ENCODE measurements at regions not wholly inside any gene's neighbourhood (a gene's known extent, or its start where the extent isn't known, plus 50 kb on each side); places are given as distances from the start of the nearest gene placed in this dataset.

- H3K9me3 ChIP-seq (ENCODE audit: control insufficient read depth in 2 of 2, insufficient read depth in 1 of 2, low read length in 1 of 2) = no peaks in the 10 kb centered on the region
- DNase-seq (ENCODE audit: low read depth in 6 of 9, low spot score in 9 of 9) = no peak
- no peak overlapping the region for H3K27ac ChIP-seq (ENCODE audit: low read depth in 1 of 2, low read length in 1 of 2)
- WGBS = 90% methylated on average over 21 of the region's 21 CpGs
- no peaks in the 10 kb centered on the region for H3K4me1 ChIP-seq (ENCODE audit: control insufficient read depth in 2 of 2, insufficient read depth in 2 of 2, low read length in 2 of 2)
- H3K27me3 ChIP-seq (ENCODE audit: control insufficient read depth in 2 of 2, insufficient read depth in 1 of 2, low read length in 1 of 2) = no peaks in the 10 kb centered on the region
- H3K4me3 ChIP-seq (ENCODE audit: low read length in 2 of 2) = no peak overlapping the region
- H3K36me3 ChIP-seq (ENCODE audit: control insufficient read depth in 2 of 2, insufficient read depth in 2 of 2, low read length in 1 of 2) = no peaks in the 10 kb centered on the region
Measured at GRCh38 chr2:120566331-120567035, 169.2 kb upstream of the GLI2 start.

GRCh38 chr2:120567128-120567527 is 168.5 kb upstream of the GLI2 start:
- H3K27ac ChIP-seq (ENCODE audit: low read depth in 1 of 2, low read length in 1 of 2) = no peak overlapping the region
- WGBS = 98% methylated on average over 2 of the region's 2 CpGs
- no peaks in the 10 kb centered on the region for H3K9me3 ChIP-seq (ENCODE audit: control insufficient read depth in 2 of 2, insufficient read depth in 1 of 2, low read length in 1 of 2)
- no peaks in the 10 kb centered on the region for H3K4me1 ChIP-seq (ENCODE audit: control insufficient read depth in 2 of 2, insufficient read depth in 2 of 2, low read length in 2 of 2)
- DNase-seq (ENCODE audit: low read depth in 6 of 9, low spot score in 9 of 9) = no peak
- H3K4me3 ChIP-seq (ENCODE audit: low read length in 2 of 2) = no peak overlapping the region
- H3K27me3 ChIP-seq (ENCODE audit: control insufficient read depth in 2 of 2, insufficient read depth in 1 of 2, low read length in 1 of 2) = peaks cover 0 to 2% of the 10 kb centered on the region in 2 donors
- no peaks in the 10 kb centered on the region for H3K36me3 ChIP-seq (ENCODE audit: control insufficient read depth in 2 of 2, insufficient read depth in 2 of 2, low read length in 1 of 2)

- WGBS = 90% methylated on average over 10 of the region's 10 CpGs
- Histone ChIP-seq H3K9me3 (ENCODE audit: control insufficient read depth in 2 of 2, insufficient read depth in 1 of 2, low read length in 1 of 2) (no peaks in the 10 kb centered on the region), H3K27ac (ENCODE audit: low read depth in 1 of 2, low read length in 1 of 2) (no peak overlapping the region), H3K36me3 (ENCODE audit: control insufficient read depth in 2 of 2, insufficient read depth in 2 of 2, low read length in 1 of 2) (no peaks in the 10 kb centered on the region), H3K27me3 (ENCODE audit: control insufficient read depth in 2 of 2, insufficient read depth in 1 of 2, low read length in 1 of 2) (peaks cover 0 to 6% of the 10 kb centered on the region in 2 donors), H3K4me3 (ENCODE audit: low read length in 2 of 2) (no peak overlapping the region), H3K4me1 (ENCODE audit: control insufficient read depth in 2 of 2, insufficient read depth in 2 of 2, low read length in 2 of 2) (no peaks in the 10 kb centered on the region)
- no peak for DNase-seq (ENCODE audit: low read depth in 6 of 9, low spot score in 9 of 9)
Measured at GRCh38 chr2:120568089-120568974, 167.3 kb upstream of the GLI2 start.

- DNase-seq (ENCODE audit: low read depth in 6 of 9, low spot score in 9 of 9) = no peak
- Histone ChIP-seq H3K36me3 (ENCODE audit: control insufficient read depth in 2 of 2, insufficient read depth in 2 of 2, low read length in 1 of 2) (no peaks in the 10 kb centered on the region), H3K27ac (ENCODE audit: low read depth in 1 of 2, low read length in 1 of 2) (no peak overlapping the region), H3K4me3 (ENCODE audit: low read length in 2 of 2) (no peak overlapping the region), H3K4me1 (ENCODE audit: control insufficient read depth in 2 of 2, insufficient read depth in 2 of 2, low read length in 2 of 2) (no peaks in the 10 kb centered on the region), H3K9me3 (ENCODE audit: control insufficient read depth in 2 of 2, insufficient read depth in 1 of 2, low read length in 1 of 2) (no peaks in the 10 kb centered on the region), H3K27me3 (ENCODE audit: control insufficient read depth in 2 of 2, insufficient read depth in 1 of 2, low read length in 1 of 2) (peaks cover 0 to 9% of the 10 kb centered on the region in 2 donors)
- 36% methylated on average over 3 of the region's 3 CpGs for WGBS
Measured at GRCh38 chr2:120568975-120569268, 166.7 kb upstream of the GLI2 start.

GRCh38 chr2:120570001-120570400 is 165.7 kb upstream of the GLI2 start:
- no peaks in the 10 kb centered on the region for H3K9me3 ChIP-seq (ENCODE audit: control insufficient read depth in 2 of 2, insufficient read depth in 1 of 2, low read length in 1 of 2)
- no peak for DNase-seq (ENCODE audit: low read depth in 6 of 9, low spot score in 9 of 9)
- H3K4me3 ChIP-seq (ENCODE audit: low read length in 2 of 2) = no peak overlapping the region
- 97% methylated on average over 12 of the region's 12 CpGs for WGBS
- H3K4me1 ChIP-seq (ENCODE audit: control insufficient read depth in 2 of 2, insufficient read depth in 2 of 2, low read length in 2 of 2) = no peaks in the 10 kb centered on the region
- no peaks in the 10 kb centered on the region for H3K36me3 ChIP-seq (ENCODE audit: control insufficient read depth in 2 of 2, insufficient read depth in 2 of 2, low read length in 1 of 2)
- no peak overlapping the region for H3K27ac ChIP-seq (ENCODE audit: low read depth in 1 of 2, low read length in 1 of 2)
- peaks cover 0 to 12% of the 10 kb centered on the region in 2 donors for H3K27me3 ChIP-seq (ENCODE audit: control insufficient read depth in 2 of 2, insufficient read depth in 1 of 2, low read length in 1 of 2)

- WGBS = 92% methylated on average over 7 of the region's 7 CpGs
Measured at GRCh38 chr2:120570546-120570945, 165.1 kb upstream of the GLI2 start.

GRCh38 chr2:120571015-120571728 is 164.5 kb upstream of the GLI2 start:
- H3K4me3 ChIP-seq (ENCODE audit: low read length in 2 of 2) = no peak overlapping the region
- WGBS = 92% methylated on average over 6 of the region's 6 CpGs
- no peak overlapping the region for H3K27ac ChIP-seq (ENCODE audit: low read depth in 1 of 2, low read length in 1 of 2)
- H3K4me1 ChIP-seq (ENCODE audit: control insufficient read depth in 2 of 2, insufficient read depth in 2 of 2, low read length in 2 of 2) = no peaks in the 10 kb centered on the region
- no peak for DNase-seq (ENCODE audit: low read depth in 6 of 9, low spot score in 9 of 9)
- H3K36me3 ChIP-seq (ENCODE audit: control insufficient read depth in 2 of 2, insufficient read depth in 2 of 2, low read length in 1 of 2) = no peaks in the 10 kb centered on the region
- H3K27me3 ChIP-seq (ENCODE audit: control insufficient read depth in 2 of 2, insufficient read depth in 1 of 2, low read length in 1 of 2) = peaks cover 2 to 20% of the 10 kb centered on the region in 2 donors
- no peaks in the 10 kb centered on the region for H3K9me3 ChIP-seq (ENCODE audit: control insufficient read depth in 2 of 2, insufficient read depth in 1 of 2, low read length in 1 of 2)

More at GRCh38 chr2:120570546-120570945, 165.1 kb upstream of the GLI2 start:
- H3K9me3 ChIP-seq (ENCODE audit: control insufficient read depth in 2 of 2, insufficient read depth in 1 of 2, low read length in 1 of 2) = no peaks in the 10 kb centered on the region
- no peak overlapping the region for H3K4me3 ChIP-seq (ENCODE audit: low read length in 2 of 2)
- H3K36me3 ChIP-seq (ENCODE audit: control insufficient read depth in 2 of 2, insufficient read depth in 2 of 2, low read length in 1 of 2) = no peaks in the 10 kb centered on the region
- no peaks in the 10 kb centered on the region for H3K4me1 ChIP-seq (ENCODE audit: control insufficient read depth in 2 of 2, insufficient read depth in 2 of 2, low read length in 2 of 2)
- peaks cover 0 to 14% of the 10 kb centered on the region in 2 donors for H3K27me3 ChIP-seq (ENCODE audit: control insufficient read depth in 2 of 2, insufficient read depth in 1 of 2, low read length in 1 of 2)
- DNase-seq (ENCODE audit: low read depth in 6 of 9, low spot score in 9 of 9) = no peak
- no peak overlapping the region for H3K27ac ChIP-seq (ENCODE audit: low read depth in 1 of 2, low read length in 1 of 2)

GRCh38 chr2:120572226-120572625 is 163.4 kb upstream of the GLI2 start:
- Histone ChIP-seq H3K4me3 (ENCODE audit: low read length in 2 of 2) (no peak overlapping the region), H3K36me3 (ENCODE audit: control insufficient read depth in 2 of 2, insufficient read depth in 2 of 2, low read length in 1 of 2) (no peaks in the 10 kb centered on the region), H3K4me1 (ENCODE audit: control insufficient read depth in 2 of 2, insufficient read depth in 2 of 2, low read length in 2 of 2) (no peaks in the 10 kb centered on the region), H3K27me3 (ENCODE audit: control insufficient read depth in 2 of 2, insufficient read depth in 1 of 2, low read length in 1 of 2) (peaks cover 11 to 31% of the 10 kb centered on the region in 2 donors), H3K9me3 (ENCODE audit: control insufficient read depth in 2 of 2, insufficient read depth in 1 of 2, low read length in 1 of 2) (no peaks in the 10 kb centered on the region), H3K27ac (ENCODE audit: low read depth in 1 of 2, low read length in 1 of 2) (no peak overlapping the region)
- no peak for DNase-seq (ENCODE audit: low read depth in 6 of 9, low spot score in 9 of 9)
- 91% methylated on average over 2 of the region's 2 CpGs for WGBS

GRCh38 chr2:120574620-120575019 is 161.0 kb upstream of the GLI2 start:
- WGBS = 95% methylated on average over 4 of the region's 4 CpGs
- Histone ChIP-seq H3K4me1 (ENCODE audit: control insufficient read depth in 2 of 2, insufficient read depth in 2 of 2, low read length in 2 of 2) (no peaks in the 10 kb centered on the region), H3K27me3 (ENCODE audit: control insufficient read depth in 2 of 2, insufficient read depth in 1 of 2, low read length in 1 of 2) (peaks cover 15 to 53% of the 10 kb centered on the region in 2 donors), H3K36me3 (ENCODE audit: control insufficient read depth in 2 of 2, insufficient read depth in 2 of 2, low read length in 1 of 2) (no peaks in the 10 kb centered on the region), H3K27ac (ENCODE audit: low read depth in 1 of 2, low read length in 1 of 2) (no peak overlapping the region), H3K9me3 (ENCODE audit: control insufficient read depth in 2 of 2, insufficient read depth in 1 of 2, low read length in 1 of 2) (no peaks in the 10 kb centered on the region), H3K4me3 (ENCODE audit: low read length in 2 of 2) (no peak overlapping the region)
- DNase-seq (ENCODE audit: low read depth in 6 of 9, low spot score in 9 of 9) = no peak
